ENCODE measurements at regions not wholly inside any gene's neighbourhood (a gene's known extent, or its start where the extent isn't known, plus 50 kb on each side); places are given as distances from the start of the nearest gene placed in this dataset.

DNA sequence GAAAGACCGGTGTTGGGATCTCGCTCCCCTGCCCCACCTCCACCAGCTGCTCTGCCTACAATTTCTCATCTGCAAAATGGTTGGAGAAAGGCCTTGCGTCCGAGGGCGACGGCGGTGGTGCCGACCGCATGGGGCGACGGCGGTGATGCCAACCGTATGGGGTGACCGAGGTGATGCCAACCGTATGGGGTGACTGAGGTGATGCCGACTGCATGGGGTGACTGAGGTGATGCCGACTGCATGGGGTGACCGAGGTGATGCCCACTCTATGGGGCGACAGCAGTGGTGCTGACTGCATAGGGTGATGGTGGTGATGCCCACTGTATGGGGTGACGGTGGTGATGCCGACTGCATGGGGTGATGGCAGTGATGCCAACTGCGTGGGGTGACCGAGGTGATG lies 171.0 kb downstream of the OLFM1 start:
- intact Hi-C loops (cut with DNase I; ENCODE audit: low total_unique reads): no loop called here
- DNase-seq (ENCODE audit: low spot score in 2 of 2): no peak
- 93 to 94% methylated on average over 23 of the region's 23 CpGs for WGBS, 2 donors
- no peak for TF ChIP-seq POLR2A (IDR thresholded peaks at IDR 0.05)
- TF ChIP-seq, protein P1, sequence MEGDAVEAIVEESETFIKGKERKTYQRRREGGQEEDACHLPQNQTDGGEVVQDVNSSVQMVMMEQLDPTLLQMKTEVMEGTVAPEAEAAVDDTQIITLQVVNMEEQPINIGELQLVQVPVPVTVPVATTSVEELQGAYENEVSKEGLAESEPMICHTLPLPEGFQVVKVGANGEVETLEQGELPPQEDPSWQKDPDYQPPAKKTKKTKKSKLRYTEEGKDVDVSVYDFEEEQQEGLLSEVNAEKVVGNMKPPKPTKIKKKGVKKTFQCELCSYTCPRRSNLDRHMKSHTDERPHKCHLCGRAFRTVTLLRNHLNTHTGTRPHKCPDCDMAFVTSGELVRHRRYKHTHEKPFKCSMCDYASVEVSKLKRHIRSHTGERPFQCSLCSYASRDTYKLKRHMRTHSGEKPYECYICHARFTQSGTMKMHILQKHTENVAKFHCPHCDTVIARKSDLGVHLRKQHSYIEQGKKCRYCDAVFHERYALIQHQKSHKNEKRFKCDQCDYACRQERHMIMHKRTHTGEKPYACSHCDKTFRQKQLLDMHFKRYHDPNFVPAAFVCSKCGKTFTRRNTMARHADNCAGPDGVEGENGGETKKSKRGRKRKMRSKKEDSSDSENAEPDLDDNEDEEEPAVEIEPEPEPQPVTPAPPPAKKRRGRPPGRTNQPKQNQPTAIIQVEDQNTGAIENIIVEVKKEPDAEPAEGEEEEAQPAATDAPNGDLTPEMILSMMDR (IDR thresholded peaks at IDR 0.05): no peak
- H3K4me3 ChIP-seq (ENCODE audit: low read depth, poor library complexity, severe bottlenecking): no peak overlapping the region

- DNase-seq (ENCODE audit: low spot score in 2 of 2): no peak
- intact Hi-C loops (cut with DNase I; ENCODE audit: low total_unique reads): no loop called here
- TF ChIP-seq POLR2A (IDR thresholded peaks at IDR 0.05): no peak
- TF ChIP-seq, protein P1 (IDR thresholded peaks at IDR 0.05): no peak
- no peak overlapping the region for H3K4me3 ChIP-seq (ENCODE audit: low read depth, poor library complexity, severe bottlenecking)
- WGBS, 2 donors: 81 to 91% methylated on average over 18 to 19 of the region's 19 CpGs
Observed at GRCh38 chr9:135259273-135259672, 171.8 kb downstream of the OLFM1 start.

- intact Hi-C loops (cut with DNase I; ENCODE audit: low total_unique reads): no loop called here
- 29 to 39% methylated on average over 35 of the region's 35 CpGs for WGBS, 2 donors
Observed at GRCh38 chr9:135260221-135261180, 173.0 kb downstream of the OLFM1 start.

DNA sequence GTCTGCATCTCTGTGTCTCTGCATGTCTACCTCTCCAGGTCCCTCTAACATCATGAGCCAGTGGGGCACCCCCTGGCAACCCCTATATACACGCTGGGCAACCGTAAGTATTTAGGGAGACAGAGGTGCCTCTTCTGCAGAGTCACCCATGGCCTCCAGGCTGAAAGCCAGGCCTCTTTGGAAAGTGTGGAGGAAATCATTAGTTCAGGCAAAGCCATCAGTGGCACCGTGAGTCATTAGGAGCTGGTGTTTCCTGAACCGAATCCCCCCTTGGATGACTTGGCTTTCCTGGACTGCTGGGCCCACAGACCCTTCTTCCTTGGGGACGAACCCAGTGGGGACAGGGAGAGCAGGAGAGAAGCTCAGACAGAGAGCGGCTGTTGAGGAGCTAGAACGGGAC lies 174.8 kb downstream of the OLFM1 start:
- 49 to 60% methylated on average over 7 of the region's 7 CpGs for WGBS, 2 donors
- TF ChIP-seq, protein P1 (IDR thresholded peaks at IDR 0.05): no peak
- no peak for TF ChIP-seq POLR2A (IDR thresholded peaks at IDR 0.05)
- H3K4me3 ChIP-seq (ENCODE audit: low read depth, poor library complexity, severe bottlenecking): no peak overlapping the region
- no peak for DNase-seq (ENCODE audit: low spot score in 2 of 2)
- intact Hi-C loops (cut with DNase I; ENCODE audit: low total_unique reads): no loop called here

More at GRCh38 chr9:135260221-135261180, 173.0 kb downstream of the OLFM1 start:
- H3K4me3 ChIP-seq (ENCODE audit: low read depth, poor library complexity, severe bottlenecking): no peak overlapping the region
- no peak for DNase-seq (ENCODE audit: low spot score in 2 of 2)
- TF ChIP-seq, protein P1 (IDR thresholded peaks at IDR 0.05): no peak
- no peak for TF ChIP-seq POLR2A (IDR thresholded peaks at IDR 0.05)

DNA sequence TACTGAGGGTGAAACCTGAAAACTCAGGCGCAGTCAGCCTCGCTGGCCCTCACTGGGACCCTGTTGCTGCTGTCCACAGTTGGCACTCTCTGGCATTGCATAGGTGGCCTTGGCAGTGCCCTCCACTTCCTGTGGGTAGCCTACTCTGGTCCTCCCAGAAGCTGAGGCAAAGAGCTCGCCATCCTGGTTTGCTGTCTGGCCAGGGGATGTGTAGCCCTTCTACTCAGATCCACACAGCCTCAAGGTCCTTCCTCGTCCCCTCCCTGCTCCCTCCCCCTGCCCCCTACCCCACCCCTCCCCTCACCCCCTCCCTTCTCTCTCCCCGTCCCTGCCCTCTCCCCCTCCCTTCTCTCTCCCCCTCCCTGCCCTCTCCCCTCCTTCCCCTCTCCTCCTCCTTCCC lies 176.0 kb downstream of the OLFM1 start:
- TF ChIP-seq POLR2A (IDR thresholded peaks at IDR 0.05): no peak
- TF ChIP-seq, protein P1 (IDR thresholded peaks at IDR 0.05): no peak
- intact Hi-C loops (cut with DNase I; ENCODE audit: low total_unique reads): no loop called here
- no peak for DNase-seq (ENCODE audit: low spot score in 2 of 2)
- no peak overlapping the region for H3K4me3 ChIP-seq (ENCODE audit: low read depth, poor library complexity, severe bottlenecking)
- WGBS, 2 donors: 60 to 64% methylated on average over 5 of the region's 5 CpGs
